ENCODE measurements at regions not wholly inside any gene's neighbourhood (a gene's known extent, or its start where the extent isn't known, plus 50 kb on each side); places are given as distances from the start of the nearest gene placed in this dataset.

- TF ChIP-seq POLR2A (IDR thresholded peaks at IDR 0.05) (no peak), EP300 (IDR thresholded peaks at IDR 0.05) (no peak), POLR2AphosphoS5 (IDR thresholded peaks at IDR 0.05) (no peak)
- TF ChIP-seq, protein P1, sequence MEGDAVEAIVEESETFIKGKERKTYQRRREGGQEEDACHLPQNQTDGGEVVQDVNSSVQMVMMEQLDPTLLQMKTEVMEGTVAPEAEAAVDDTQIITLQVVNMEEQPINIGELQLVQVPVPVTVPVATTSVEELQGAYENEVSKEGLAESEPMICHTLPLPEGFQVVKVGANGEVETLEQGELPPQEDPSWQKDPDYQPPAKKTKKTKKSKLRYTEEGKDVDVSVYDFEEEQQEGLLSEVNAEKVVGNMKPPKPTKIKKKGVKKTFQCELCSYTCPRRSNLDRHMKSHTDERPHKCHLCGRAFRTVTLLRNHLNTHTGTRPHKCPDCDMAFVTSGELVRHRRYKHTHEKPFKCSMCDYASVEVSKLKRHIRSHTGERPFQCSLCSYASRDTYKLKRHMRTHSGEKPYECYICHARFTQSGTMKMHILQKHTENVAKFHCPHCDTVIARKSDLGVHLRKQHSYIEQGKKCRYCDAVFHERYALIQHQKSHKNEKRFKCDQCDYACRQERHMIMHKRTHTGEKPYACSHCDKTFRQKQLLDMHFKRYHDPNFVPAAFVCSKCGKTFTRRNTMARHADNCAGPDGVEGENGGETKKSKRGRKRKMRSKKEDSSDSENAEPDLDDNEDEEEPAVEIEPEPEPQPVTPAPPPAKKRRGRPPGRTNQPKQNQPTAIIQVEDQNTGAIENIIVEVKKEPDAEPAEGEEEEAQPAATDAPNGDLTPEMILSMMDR (IDR thresholded peaks at IDR 0.05): no peak
Observed at GRCh38 chr7:91551377-91552175, 287.3 kb downstream of the FZD1 start.
